Astrocyte of the cerebellum (primary cell): ENCODE measurements at regions not wholly inside any gene's neighbourhood (a gene's known extent, or its start where the extent isn't known, plus 50 kb on each side); places are given as distances from the start of the nearest gene placed in this dataset.

Experiments used
- DNase-seq: peaks from one replicate; pipeline ENCODE4 v3.0.0-alpha.2; 2011; ENCODE audit warnings: low read depth
- H3K4me3 ChIP-seq: 2 replicates; pipeline ENCODE4 v1.5.1; 2011; ENCODE audit warnings: mild to moderate bottlenecking, low read depth, low read length, moderate library complexity
- in situ Hi-C: cut with HindIII; loops from 2 replicates; pipeline ENCODE4 v1.10.0; 2017; ENCODE audit warnings: low sequenced_read_pairs
- TF ChIP-seq, protein P1 (sequence below): IDR thresholded peaks from 2 replicates; pipeline ENCODE4 v1.5.1; 2012; ENCODE audit warnings: low read length, low read depth, moderate library complexity, mild to moderate bottlenecking; ENCODE audit errors: missing control alignments

DNA sequence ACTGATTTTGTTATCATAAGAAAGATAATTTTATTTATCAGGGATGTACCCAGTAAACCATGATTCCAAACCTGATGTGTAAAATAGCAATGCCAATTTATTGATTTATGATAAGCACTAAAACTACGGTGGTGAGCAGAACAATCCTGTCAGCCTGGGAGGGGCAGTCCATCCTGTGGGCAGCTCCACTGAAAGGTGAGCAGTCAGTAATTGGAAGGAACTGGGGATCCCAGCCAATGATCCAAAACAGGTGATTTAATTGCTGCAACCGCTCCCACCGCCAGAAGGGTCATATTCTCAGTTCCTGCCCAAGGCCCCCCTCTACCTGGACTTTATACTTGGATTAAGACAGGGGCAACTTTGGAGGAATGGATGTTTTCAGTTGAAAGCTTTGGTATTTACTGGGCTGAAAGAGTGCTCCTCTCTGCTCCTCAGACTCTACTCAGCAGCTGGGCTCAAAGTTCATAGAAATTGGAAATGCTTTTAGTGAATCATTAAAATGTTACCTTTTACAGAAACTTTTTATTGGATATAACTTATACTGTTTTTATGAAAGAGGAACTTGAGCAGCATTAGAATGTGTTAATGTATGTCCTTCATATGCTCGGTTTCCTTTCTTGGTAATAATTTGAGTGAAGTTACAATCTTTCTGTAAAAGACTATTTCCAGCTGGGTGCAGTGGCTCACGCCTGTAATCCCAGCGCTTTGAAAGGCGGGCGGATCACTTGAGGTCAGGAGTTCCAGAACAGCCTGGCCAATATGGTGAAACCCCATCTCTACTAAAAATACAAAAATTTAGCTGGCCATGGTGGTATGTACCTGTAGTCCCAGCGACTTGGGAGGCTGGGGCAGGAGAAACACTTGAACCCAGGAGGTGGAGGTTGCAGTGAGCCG lies 198.6 kb upstream of the IL12A start:
- no peak overlapping the region for H3K4me3 ChIP-seq
- TF ChIP-seq, protein P1, sequence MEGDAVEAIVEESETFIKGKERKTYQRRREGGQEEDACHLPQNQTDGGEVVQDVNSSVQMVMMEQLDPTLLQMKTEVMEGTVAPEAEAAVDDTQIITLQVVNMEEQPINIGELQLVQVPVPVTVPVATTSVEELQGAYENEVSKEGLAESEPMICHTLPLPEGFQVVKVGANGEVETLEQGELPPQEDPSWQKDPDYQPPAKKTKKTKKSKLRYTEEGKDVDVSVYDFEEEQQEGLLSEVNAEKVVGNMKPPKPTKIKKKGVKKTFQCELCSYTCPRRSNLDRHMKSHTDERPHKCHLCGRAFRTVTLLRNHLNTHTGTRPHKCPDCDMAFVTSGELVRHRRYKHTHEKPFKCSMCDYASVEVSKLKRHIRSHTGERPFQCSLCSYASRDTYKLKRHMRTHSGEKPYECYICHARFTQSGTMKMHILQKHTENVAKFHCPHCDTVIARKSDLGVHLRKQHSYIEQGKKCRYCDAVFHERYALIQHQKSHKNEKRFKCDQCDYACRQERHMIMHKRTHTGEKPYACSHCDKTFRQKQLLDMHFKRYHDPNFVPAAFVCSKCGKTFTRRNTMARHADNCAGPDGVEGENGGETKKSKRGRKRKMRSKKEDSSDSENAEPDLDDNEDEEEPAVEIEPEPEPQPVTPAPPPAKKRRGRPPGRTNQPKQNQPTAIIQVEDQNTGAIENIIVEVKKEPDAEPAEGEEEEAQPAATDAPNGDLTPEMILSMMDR, result no peak
- no peak for DNase-seq
- in situ Hi-C loops, result no loop called here

DNA sequence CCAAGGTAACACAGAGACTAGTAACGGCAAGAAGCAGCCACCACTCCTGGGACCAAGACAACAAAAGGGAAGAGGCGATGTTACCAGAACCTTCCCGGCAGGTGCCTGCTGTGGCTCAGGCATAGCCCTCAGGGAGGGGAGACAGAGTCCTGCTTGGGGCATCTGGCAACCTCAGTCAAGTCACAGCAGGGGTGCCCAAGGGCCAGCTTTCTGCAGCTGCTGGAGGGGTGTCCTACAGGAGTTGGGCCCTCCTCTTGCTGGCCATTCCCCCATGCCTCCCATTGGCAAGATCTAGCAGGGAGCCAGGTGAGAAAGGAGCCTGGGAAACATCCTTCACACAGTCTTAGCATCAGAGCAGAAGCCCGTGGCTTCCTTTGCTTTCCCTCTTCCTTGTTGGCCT lies 197.3 kb upstream of the IL12A start:
- TF ChIP-seq, protein P1, result no peak
- in situ Hi-C loops, result no loop called here
- no peak for DNase-seq
- H3K4me3 ChIP-seq, result no peak overlapping the region

DNA sequence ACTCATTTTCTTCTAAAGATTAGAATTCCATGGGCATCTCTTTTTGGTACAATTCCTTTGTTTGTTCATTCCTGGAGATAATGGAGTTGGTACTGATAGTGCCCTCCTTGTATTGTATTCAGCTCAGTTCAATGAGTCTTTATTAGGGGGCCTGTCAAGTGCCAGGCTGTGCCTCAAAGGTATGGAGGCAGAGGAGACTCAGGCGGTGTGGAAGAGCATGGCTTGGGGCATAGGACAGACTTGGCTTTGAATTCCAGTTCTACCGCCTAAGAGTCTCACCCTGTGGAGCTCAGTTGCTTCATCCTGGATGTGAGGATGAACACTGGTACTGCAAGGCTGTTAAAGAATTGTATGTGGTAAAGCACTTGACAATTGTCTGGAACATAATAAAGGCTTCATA lies 196.6 kb upstream of the IL12A start:
- DNase-seq, result no peak
- no peak overlapping the region for H3K4me3 ChIP-seq
- TF ChIP-seq, protein P1, result no peak
- in situ Hi-C loops, result no loop called here

DNA sequence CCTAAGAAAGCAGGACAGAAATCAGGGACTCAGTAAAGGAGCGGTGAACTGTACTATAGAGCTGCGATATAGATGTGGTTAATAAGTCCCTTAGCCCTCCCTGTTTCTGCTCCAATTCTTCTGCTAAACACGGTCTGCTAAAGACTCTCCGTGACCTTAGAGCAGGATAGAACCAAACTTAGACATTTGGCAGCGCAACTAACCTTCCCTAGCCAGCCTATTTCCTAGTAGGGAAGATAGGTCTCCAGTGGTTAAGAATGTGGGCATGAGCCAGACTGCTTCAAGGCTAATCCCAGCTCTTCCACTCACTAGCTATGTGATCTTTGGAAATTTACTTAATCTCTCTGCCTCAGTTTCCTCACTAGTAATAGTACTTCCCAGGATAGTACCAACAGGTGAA lies 193.6 kb upstream of the IL12A start:
- no peak for DNase-seq
- in situ Hi-C loops, result no loop called here
- no peak overlapping the region for H3K4me3 ChIP-seq
- TF ChIP-seq, protein P1, result no peak

GRCh38 chr3:159795681-159796175 lies 192.9 kb upstream of the IL12A start:
- TF ChIP-seq, protein P1, result no peak

GRCh38 chr3:159796226-159796625 lies 192.4 kb upstream of the IL12A start:
- in situ Hi-C loops, result no loop called here
- TF ChIP-seq, protein P1, result no peak
- no peak overlapping the region for H3K4me3 ChIP-seq
- no peak for DNase-seq

More at GRCh38 chr3:159795681-159796175, 192.9 kb upstream of the IL12A start:
- H3K4me3 ChIP-seq, result no peak overlapping the region
- no peak for DNase-seq
- in situ Hi-C loops, result no loop called here
